Kidney glomerular epithelial cell (primary cell): ENCODE measurements at regions not wholly inside any gene's neighbourhood (a gene's known extent, or its start where the extent isn't known, plus 50 kb on each side); places are given as distances from the start of the nearest gene placed in this dataset.
A peak's percentile ranks its signal among the peaks of the same experiment; 100 is the strongest.
"Not testable (repeated sequence)": the region's sequence is repeated elsewhere in the genome, so short reads cannot be mapped to it uniquely, and the experiment has no call there.

Experiments used
- DNase-seq: peaks from one replicate; lab custom pipeline; 2025; lab: John Stamatoyannopoulos, UW

GRCh38 chr16:58863042-58863441 is 128.9 kb upstream of the GOT2 start:
- DNase-seq: no peak

GRCh38 chr16:58862334-58863021 is 128.4 kb upstream of the GOT2 start:
- DNase-seq: no peak

GRCh38 chr16:58859958-58860669 is 126.0 kb upstream of the GOT2 start:
- no peak for DNase-seq

GRCh38 chr16:58858577-58858976 is 124.5 kb upstream of the GOT2 start:
- DNase-seq: not testable (repeated sequence)

- no peak for DNase-seq
Measured at GRCh38 chr16:58855291-58855863, 121.3 kb upstream of the GOT2 start.

- DNase-seq: no peak
Measured at GRCh38 chr16:58853854-58854791, 120.0 kb upstream of the GOT2 start.

- no peak for DNase-seq
Measured at GRCh38 chr16:58850678-58851020, 116.5 kb upstream of the GOT2 start.

GRCh38 chr16:58850019-58850677 is 116.0 kb upstream of the GOT2 start:
- no peak for DNase-seq

- DNase-seq: no peak
Measured at GRCh38 chr16:58848662-58849002, 114.5 kb upstream of the GOT2 start.

- DNase-seq: no peak
Measured at GRCh38 chr16:58847902-58848661, 114.0 kb upstream of the GOT2 start.

GRCh38 chr16:58846226-58846625 is 112.1 kb upstream of the GOT2 start:
- DNase-seq: not testable (repeated sequence)

- peak; percentile 51 for DNase-seq
Measured at GRCh38 chr16:58843675-58844074, 109.6 kb upstream of the GOT2 start.

- DNase-seq: no peak
Measured at GRCh38 chr16:58842746-58843145, 108.6 kb upstream of the GOT2 start.

- DNase-seq: no peak
Measured at GRCh38 chr16:58842156-58842555, 108.0 kb upstream of the GOT2 start.

- DNase-seq: no peak
Measured at GRCh38 chr16:58837950-58838349, 103.8 kb upstream of the GOT2 start.

GRCh38 chr16:58836427-58836826 is 102.3 kb upstream of the GOT2 start:
- DNase-seq: no peak

GRCh38 chr16:58832386-58832895 is 98.3 kb upstream of the GOT2 start:
- no peak for DNase-seq

- no peak for DNase-seq
Measured at GRCh38 chr16:58831386-58831785, 97.3 kb upstream of the GOT2 start.

GRCh38 chr16:58828901-58829545 is 94.9 kb upstream of the GOT2 start:
- DNase-seq: no peak

GRCh38 chr16:58824201-58824600 is 90.1 kb upstream of the GOT2 start:
- DNase-seq: no peak
